HCT116 (cell line): ENCODE measurements at regions not wholly inside any gene's neighbourhood (a gene's known extent, or its start where the extent isn't known, plus 50 kb on each side); places are given as distances from the start of the nearest gene placed in this dataset.
A peak's percentile ranks its signal among the peaks of the same experiment; 100 is the strongest.

Experiments used
- CTCF ChIP-seq, 3 experiments: fragments of 200-600 bp in 1 of 3; sonication (generic) in 1 of 3; IDR thresholded peaks in 2 of 3; conservative IDR thresholded peaks in 1 of 3; 2 replicates each; pipeline ENCODE4 v1.5.1; 2012 to 2017; ENCODE audit warnings: low read depth in 2 of 3, low read length in 2 of 3, antibody characterized with exemption in 1 of 3, borderline replicate concordance in 1 of 3, control low read depth in 1 of 3, mild to moderate bottlenecking in 1 of 3, mixed read lengths in 1 of 3, mixed run types in 1 of 3, moderate library complexity in 1 of 3; ENCODE audit not compliant: insufficient read depth in 1 of 3
- EZH2 ChIP-seq: fragments of 200-600 bp; sonication (generic); IDR thresholded peaks from 2 replicates; pipeline ENCODE4 v1.6.1; 2017; ENCODE audit warnings: antibody characterized with exemption, mixed run types
- EZH2phosphoT487 ChIP-seq: fragments of 200-600 bp; IDR thresholded peaks from 2 replicates; pipeline ENCODE4 v1.6.1; 2018; ENCODE audit warnings: antibody characterized with exemption, borderline replicate concordance
- POLR2A ChIP-seq: IDR thresholded peaks from 2 replicates; pipeline ENCODE4 v1.7.0; 2011; ENCODE audit warnings: borderline replicate concordance; ENCODE audit not compliant: insufficient read depth, insufficient read length; ENCODE audit errors: extremely low read depth
- POLR2AphosphoS5 ChIP-seq: IDR thresholded peaks from 2 replicates; pipeline ENCODE4 v1.6.1; 2011; ENCODE audit warnings: mild to moderate bottlenecking, low read depth, low read length, moderate library complexity
- RAD21 ChIP-seq: IDR thresholded peaks from 2 replicates; pipeline ENCODE4 v1.6.1; 2012; ENCODE audit warnings: low read depth, mild to moderate bottlenecking
- REST ChIP-seq: IDR thresholded peaks from 2 replicates; pipeline ENCODE4 v1.6.1; 2012; ENCODE audit warnings: low read depth
- SP1 ChIP-seq: IDR thresholded peaks from 2 replicates; pipeline ENCODE4 v1.6.1; 2012; ENCODE audit warnings: low read depth
- YY1 ChIP-seq: IDR thresholded peaks from 2 replicates; pipeline ENCODE4 v1.6.1; 2011; ENCODE audit warnings: low read length, low read depth, moderate library complexity, mild to moderate bottlenecking; ENCODE audit not compliant: insufficient replicate concordance; ENCODE audit errors: extremely low read depth

- TF ChIP-seq CTCF (IDR thresholded peaks at IDR 0.05 in 2 of 3, conservative IDR thresholded peaks at IDR 0.05 in 1 of 3; ENCODE audit: borderline replicate concordance in 1 of 3, insufficient read depth in 1 of 3, low read depth in 2 of 3, low read length in 2 of 3) = peak in 1 of 3 experiments; percentile 7; a peak in 1 of 6 replicates
- TF ChIP-seq RAD21 = peak; percentile 48
- TF ChIP-seq POLR2A = no peak
- TF ChIP-seq EZH2 = no peak
- no peak for TF ChIP-seq EZH2phosphoT487
- no peak for TF ChIP-seq SP1
- no peak for TF ChIP-seq YY1
- no peak for TF ChIP-seq REST
- no peak for TF ChIP-seq POLR2AphosphoS5
Measured at GRCh38 chr15:99504823-99505551, 60.8 kb upstream of the MEF2A start.
